BE2C (cell line): ENCODE measurements at regions not wholly inside any gene's neighbourhood (a gene's known extent, or its start where the extent isn't known, plus 50 kb on each side); places are given as distances from the start of the nearest gene placed in this dataset.

ENCODE experiments used
- DNase-seq: peaks from one replicate; pipeline ENCODE4 v3.0.0-alpha.2; 2020
- H3K27me3 ChIP-seq: fragments of 250-450 bp; sonication (Bioruptor Pico); 2 replicates; pipeline ENCODE4 v1.5.1; 2020; ENCODE audit warnings: mild to moderate bottlenecking
- H3K36me3 ChIP-seq: fragments of 250-450 bp; sonication (Bioruptor Pico); 2 replicates; pipeline ENCODE4 v1.5.1; 2020; ENCODE audit warnings: mild to moderate bottlenecking
- H3K4me1 ChIP-seq: fragments of 250-450 bp; sonication (Bioruptor Pico); 2 replicates; pipeline ENCODE4 v1.5.1; 2020
- H3K4me3 ChIP-seq: 2 replicates; pipeline ENCODE4 v1.5.1; 2011; ENCODE audit warnings: low read depth, low read length
- H3K9me3 ChIP-seq: fragments of 250-450 bp; sonication (Bioruptor Pico); 2 replicates; pipeline ENCODE4 v1.5.1; 2020
- TF ChIP-seq, protein P1 (sequence below): IDR thresholded peaks from 2 replicates; pipeline ENCODE4 v1.5.1; 2012; ENCODE audit warnings: mild to moderate bottlenecking, low read depth, low read length

DNA sequence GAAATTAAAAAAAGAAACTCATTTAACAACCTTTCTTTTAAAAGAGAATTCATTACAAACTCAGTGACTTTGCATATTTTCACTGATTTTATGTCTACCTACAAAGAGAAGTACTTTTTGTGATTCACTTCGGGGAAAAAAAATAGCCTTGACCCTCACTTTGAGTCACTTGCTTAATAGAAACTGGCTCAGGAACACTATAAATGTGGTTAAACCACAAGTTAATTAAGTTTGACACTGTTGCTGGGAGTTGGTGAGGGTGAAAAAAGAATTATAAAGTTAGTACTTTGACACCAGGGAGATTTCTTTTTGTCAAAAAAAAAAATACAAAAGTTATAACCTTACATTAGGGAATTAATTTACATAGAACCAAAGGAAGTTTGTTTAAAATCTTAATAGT, 810.9 kb downstream of the NR2F2 start:
- TF ChIP-seq, protein P1, sequence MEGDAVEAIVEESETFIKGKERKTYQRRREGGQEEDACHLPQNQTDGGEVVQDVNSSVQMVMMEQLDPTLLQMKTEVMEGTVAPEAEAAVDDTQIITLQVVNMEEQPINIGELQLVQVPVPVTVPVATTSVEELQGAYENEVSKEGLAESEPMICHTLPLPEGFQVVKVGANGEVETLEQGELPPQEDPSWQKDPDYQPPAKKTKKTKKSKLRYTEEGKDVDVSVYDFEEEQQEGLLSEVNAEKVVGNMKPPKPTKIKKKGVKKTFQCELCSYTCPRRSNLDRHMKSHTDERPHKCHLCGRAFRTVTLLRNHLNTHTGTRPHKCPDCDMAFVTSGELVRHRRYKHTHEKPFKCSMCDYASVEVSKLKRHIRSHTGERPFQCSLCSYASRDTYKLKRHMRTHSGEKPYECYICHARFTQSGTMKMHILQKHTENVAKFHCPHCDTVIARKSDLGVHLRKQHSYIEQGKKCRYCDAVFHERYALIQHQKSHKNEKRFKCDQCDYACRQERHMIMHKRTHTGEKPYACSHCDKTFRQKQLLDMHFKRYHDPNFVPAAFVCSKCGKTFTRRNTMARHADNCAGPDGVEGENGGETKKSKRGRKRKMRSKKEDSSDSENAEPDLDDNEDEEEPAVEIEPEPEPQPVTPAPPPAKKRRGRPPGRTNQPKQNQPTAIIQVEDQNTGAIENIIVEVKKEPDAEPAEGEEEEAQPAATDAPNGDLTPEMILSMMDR: no peak
- Histone ChIP-seq H3K9me3 (no peaks in the 10 kb centered on the region; the same call in 1 of the 2 replicates), H3K4me1 (no peaks in the 10 kb centered on the region), H3K27me3 (no peaks in the 10 kb centered on the region), H3K4me3 (no peak overlapping the region), H3K36me3 (no peaks in the 10 kb centered on the region)
- no peak for DNase-seq

DNA sequence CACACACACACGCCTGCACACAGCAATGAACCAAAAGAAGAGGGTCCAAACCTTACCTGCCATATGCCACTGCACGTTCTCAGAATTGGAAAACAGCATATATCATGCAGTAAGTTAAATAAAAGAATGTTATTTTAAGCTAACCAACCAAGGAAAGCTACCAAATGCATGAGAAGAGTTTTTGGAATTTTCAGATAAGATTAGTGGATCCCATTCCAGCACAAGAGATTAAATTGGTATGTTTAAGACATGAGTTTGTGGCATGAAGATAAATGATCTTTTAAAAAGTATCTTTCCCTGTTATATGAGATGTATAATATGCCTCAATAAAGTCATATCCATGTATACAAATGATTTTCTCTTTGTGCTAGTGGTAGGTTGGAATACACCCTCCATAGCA, 811.4 kb downstream of the NR2F2 start:
- TF ChIP-seq, protein P1: no peak
- H3K4me1 ChIP-seq: no peaks in the 10 kb centered on the region
- H3K4me3 ChIP-seq: no peak overlapping the region
- H3K27me3 ChIP-seq: no peaks in the 10 kb centered on the region
- H3K36me3 ChIP-seq: no peaks in the 10 kb centered on the region
- no peaks in the 10 kb centered on the region; the same call in 1 of the 2 replicates for H3K9me3 ChIP-seq
- no peak for DNase-seq

DNA sequence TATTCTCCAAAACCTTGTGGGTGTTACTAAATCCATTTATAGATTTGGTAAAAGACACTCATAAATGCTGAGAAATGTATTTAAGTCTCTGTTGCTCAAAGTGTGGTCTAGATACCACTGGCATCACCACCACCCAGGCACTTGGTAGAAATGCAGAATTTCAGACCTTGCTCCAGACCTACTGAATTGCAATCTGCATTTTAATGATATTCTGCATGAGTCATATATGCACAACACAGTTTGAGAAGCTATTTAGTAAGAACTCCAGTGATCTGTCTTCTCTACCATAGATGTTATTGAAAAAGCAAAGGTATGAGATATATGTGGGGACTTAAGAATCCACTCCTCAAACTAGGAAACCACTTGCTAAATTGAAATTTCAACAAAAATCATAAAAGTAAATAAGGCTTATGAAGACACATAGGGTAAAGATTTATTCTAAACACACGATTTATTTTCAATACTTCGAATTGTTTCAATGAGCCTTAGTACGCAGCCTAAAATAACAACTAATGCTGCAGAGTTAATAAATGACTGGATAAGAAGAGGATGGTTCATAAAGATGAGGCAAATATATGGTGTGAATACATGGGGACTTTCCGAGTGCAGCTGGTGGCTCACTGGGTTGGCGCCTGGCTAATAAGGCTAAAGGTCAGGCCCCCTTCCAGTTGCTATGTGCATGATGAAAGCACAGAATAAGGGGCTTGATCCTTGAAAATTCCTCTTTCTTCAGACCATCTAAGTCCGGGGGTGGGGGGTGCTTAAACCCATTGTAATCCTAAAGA, 813.3 kb downstream of the NR2F2 start:
- TF ChIP-seq, protein P1: no peak
- Histone ChIP-seq H3K9me3 (no peaks in the 10 kb centered on the region; the same call in 1 of the 2 replicates), H3K36me3 (no peaks in the 10 kb centered on the region), H3K4me3 (no peak overlapping the region), H3K4me1 (no peaks in the 10 kb centered on the region), H3K27me3 (no peaks in the 10 kb centered on the region)
- no peak for DNase-seq

DNA sequence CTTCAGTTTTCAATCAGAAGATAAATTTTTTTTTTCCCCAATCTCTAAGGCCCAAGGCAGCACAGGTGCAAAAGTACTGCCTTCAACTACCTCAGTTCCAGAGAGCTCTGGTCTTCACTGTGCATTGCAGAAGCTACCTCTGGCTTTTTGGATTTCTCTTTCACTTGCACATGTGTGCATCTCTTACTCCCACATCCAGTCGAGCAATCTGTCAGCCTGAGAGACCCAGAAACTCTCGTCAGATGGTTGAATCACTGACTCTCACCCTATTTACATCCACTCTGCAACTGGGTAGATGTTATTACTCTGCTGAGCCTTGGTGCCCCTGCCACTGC, 813.8 kb downstream of the NR2F2 start:
- H3K4me1 ChIP-seq: no peaks in the 10 kb centered on the region
- H3K36me3 ChIP-seq: no peaks in the 10 kb centered on the region
- H3K4me3 ChIP-seq: no peak overlapping the region
- no peaks in the 10 kb centered on the region for H3K27me3 ChIP-seq
- TF ChIP-seq, protein P1: no peak
- DNase-seq: no peak
- H3K9me3 ChIP-seq: no peaks in the 10 kb centered on the region; the same call in 1 of the 2 replicates

DNA sequence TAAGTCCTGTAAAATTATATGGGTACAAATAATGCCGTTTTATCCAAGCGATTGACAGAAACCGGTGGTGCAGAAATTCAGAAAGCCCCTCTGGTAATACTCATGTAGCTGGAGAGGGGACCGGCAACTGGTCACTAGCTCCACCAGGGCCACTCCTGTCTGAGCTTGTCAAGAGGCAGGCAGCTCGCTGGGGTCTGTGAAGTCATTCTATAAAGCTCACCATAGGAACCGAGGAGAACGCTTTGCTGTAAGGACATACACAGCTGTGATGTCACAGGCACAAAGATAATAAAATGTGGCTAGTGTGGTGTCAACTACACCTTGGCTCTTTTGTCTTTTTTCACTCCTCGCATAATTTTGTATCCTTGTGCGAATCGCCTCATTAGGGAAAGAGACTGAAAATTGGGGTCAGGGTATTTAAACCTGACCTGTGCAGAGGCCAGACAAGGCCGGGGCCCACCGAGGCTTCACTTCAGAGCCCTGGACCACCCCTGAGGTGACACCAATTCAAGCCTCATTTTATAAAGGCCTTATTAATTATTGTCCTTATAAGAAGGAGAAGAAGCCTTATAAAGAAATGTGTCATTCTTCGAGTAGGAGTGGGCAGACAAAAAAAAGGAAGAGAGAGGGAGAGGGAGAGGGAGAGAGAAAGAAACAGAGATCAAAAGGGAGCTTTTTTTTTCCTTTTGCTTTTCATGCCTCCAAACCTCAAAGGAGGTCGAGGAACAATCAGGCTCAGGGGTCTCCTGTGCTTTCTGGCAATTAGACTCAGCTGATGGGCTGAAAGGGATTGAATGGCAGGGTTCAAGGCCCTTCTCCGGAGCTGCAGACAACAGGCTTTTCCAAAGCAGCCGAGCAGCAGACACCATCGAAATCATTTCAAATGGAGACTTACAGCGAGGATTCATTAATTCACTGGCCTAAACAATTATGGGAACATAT, 813.3 kb upstream of the ARRDC4 start:
- Histone ChIP-seq H3K4me3 (no peak overlapping the region), H3K9me3 (no peaks in the 10 kb centered on the region; the same call in 1 of the 2 replicates), H3K36me3 (no peaks in the 10 kb centered on the region), H3K4me1 (no peaks in the 10 kb centered on the region), H3K27me3 (no peaks in the 10 kb centered on the region)
- DNase-seq: no peak
- TF ChIP-seq, protein P1: no peak
